H9 (cell line): ENCODE measurements at regions not wholly inside any gene's neighbourhood (a gene's known extent, or its start where the extent isn't known, plus 50 kb on each side); places are given as distances from the start of the nearest gene placed in this dataset.

Experiments used
- DNase-seq: peaks from one replicate; pipeline ENCODE4 v3.0.0-alpha.2; 2017
- H2AFZ ChIP-seq: one replicate; pipeline ENCODE4 v1.6.1; 2013; ENCODE audit warnings: mild to moderate bottlenecking, low read length, control low read depth, moderate library complexity
- H2AK5ac ChIP-seq: 2 replicates; pipeline ENCODE4 v1.6.1; 2013; ENCODE audit warnings: low read length, control low read depth, mixed read lengths; ENCODE audit not compliant: insufficient read length
- H2BK120ac ChIP-seq: one replicate; pipeline ENCODE4 v1.6.1; 2013; ENCODE audit warnings: low read depth, mild to moderate bottlenecking, low read length, control low read depth, inconsistent platforms; ENCODE audit not compliant: poor library complexity, severe bottlenecking
- H2BK12ac ChIP-seq: 2 replicates; pipeline ENCODE4 v1.6.1; 2013; ENCODE audit warnings: low read length, control low read depth, mixed read lengths, low read depth; ENCODE audit not compliant: insufficient read length
- H2BK15ac ChIP-seq: 2 replicates; pipeline ENCODE4 v1.6.1; 2013; ENCODE audit warnings: low read depth, low read length, control low read depth
- H2BK20ac ChIP-seq: one replicate; pipeline ENCODE4 v1.6.1; 2013; ENCODE audit warnings: low read depth, mild to moderate bottlenecking, low read length, control low read depth, inconsistent platforms; ENCODE audit not compliant: poor library complexity, severe bottlenecking
- H2BK5ac ChIP-seq: 2 replicates; pipeline ENCODE4 v1.6.1; 2013; ENCODE audit warnings: low read length, control low read depth, mixed read lengths; ENCODE audit not compliant: insufficient read length
- H3K14ac ChIP-seq: 2 replicates; pipeline ENCODE4 v1.6.1; 2013; ENCODE audit warnings: low read length, control low read depth; ENCODE audit not compliant: insufficient read depth
- H3K18ac ChIP-seq: 2 replicates; pipeline ENCODE4 v1.6.1; 2013; ENCODE audit warnings: low read depth, mild to moderate bottlenecking, mixed read lengths, low read length, control low read depth; ENCODE audit not compliant: insufficient read length
- H3K23ac ChIP-seq: 2 replicates; pipeline ENCODE4 v1.6.1; 2013; ENCODE audit warnings: low read length, control low read depth, mixed read lengths, low read depth; ENCODE audit not compliant: insufficient read length
- H3K23me2 ChIP-seq: 2 replicates; pipeline ENCODE4 v1.6.1; 2013; ENCODE audit warnings: low read depth, mild to moderate bottlenecking, mixed read lengths, low read length, control low read depth; ENCODE audit not compliant: insufficient read length, poor library complexity, severe bottlenecking
- H3K27ac ChIP-seq: 2 replicates; pipeline ENCODE4 v1.5.1; 2013; ENCODE audit warnings: low read length, control low read depth, mixed read lengths, low read depth; ENCODE audit not compliant: insufficient read length
- H3K27me3 ChIP-seq: 2 replicates; pipeline ENCODE4 v1.6.1; 2013; ENCODE audit warnings: low read length, control low read depth, inconsistent platforms; ENCODE audit not compliant: insufficient read depth
- H3K4ac ChIP-seq: 2 replicates; pipeline ENCODE4 v1.6.1; 2013; ENCODE audit warnings: low read depth, mild to moderate bottlenecking, control low read depth, inconsistent platforms, low read length, moderate library complexity
- H3K4me1 ChIP-seq: 2 replicates; pipeline ENCODE4 v1.6.1; 2013; ENCODE audit warnings: low read length, control low read depth, inconsistent platforms; ENCODE audit not compliant: insufficient read depth
- H3K4me2 ChIP-seq: 2 replicates; pipeline ENCODE4 v1.6.1; 2013; ENCODE audit warnings: low read length, control low read depth, mixed read lengths; ENCODE audit not compliant: insufficient read length, insufficient read depth
- H3K56ac ChIP-seq: 2 replicates; pipeline ENCODE4 v1.6.1; 2013; ENCODE audit warnings: low read depth, mild to moderate bottlenecking, mixed read lengths, low read length, control low read depth; ENCODE audit not compliant: insufficient read length
- H3K79me1 ChIP-seq: 2 replicates; pipeline ENCODE4 v1.6.1; 2013; ENCODE audit warnings: low read depth, mild to moderate bottlenecking, moderate library complexity, low read length, control low read depth, inconsistent platforms; ENCODE audit not compliant: insufficient read depth, poor library complexity, severe bottlenecking
- H3K79me2 ChIP-seq: 2 replicates; pipeline ENCODE4 v1.6.1; 2013; ENCODE audit warnings: low read length, control low read depth, inconsistent platforms; ENCODE audit not compliant: insufficient read depth
- H3K9ac ChIP-seq: 2 replicates; pipeline ENCODE4 v1.6.1; 2013; ENCODE audit warnings: low read length, control low read depth, mixed read lengths; ENCODE audit not compliant: insufficient read length; ENCODE audit errors: extremely low read depth
- H3K9me3 ChIP-seq: one replicate; pipeline ENCODE4 v1.6.1; 2013; ENCODE audit warnings: low read depth, low read length, inconsistent platforms; ENCODE audit not compliant: control insufficient read depth
- H3T11ph ChIP-seq: one replicate; pipeline ENCODE4 v1.6.1; 2013; ENCODE audit warnings: mild to moderate bottlenecking, low read length, control low read depth, inconsistent platforms
- H4K20me1 ChIP-seq: one replicate; pipeline ENCODE4 v1.6.1; 2013; ENCODE audit not compliant: control insufficient read depth, insufficient read length, insufficient read depth
- H4K5ac ChIP-seq: 2 replicates; pipeline ENCODE4 v1.6.1; 2013; ENCODE audit warnings: low read depth, mild to moderate bottlenecking, mixed read lengths, low read length, control low read depth; ENCODE audit not compliant: insufficient read length
- H4K8ac ChIP-seq: replicated peaks from 2 replicates; pipeline ENCODE4 v1.6.1; 2013; ENCODE audit warnings: low read length, control low read depth, mixed read lengths, low read depth; ENCODE audit not compliant: insufficient read length
- H4K91ac ChIP-seq: 2 replicates; pipeline ENCODE4 v1.6.1; 2013; ENCODE audit warnings: low read depth, mild to moderate bottlenecking, moderate library complexity, mixed read lengths, low read length, control low read depth; ENCODE audit not compliant: insufficient read length
- H3K27ac Mint-ChIP-seq, 3 experiments: 2 replicates in 2 of 3; 3 replicates in 1 of 3; pipeline ENCODE4 v1.8.0; 2020 to 2021; ENCODE audit warnings: mixed read lengths in 3 of 3, mild to moderate bottlenecking in 1 of 3, moderate library complexity in 1 of 3
- H3K27me3 Mint-ChIP-seq: 2 replicates; pipeline ENCODE4 v1.8.0; 2021; ENCODE audit warnings: low read depth, mild to moderate bottlenecking, moderate library complexity, mixed read lengths
- H3K36me3 Mint-ChIP-seq, 3 experiments: 2 replicates in 2 of 3; 3 replicates in 1 of 3; pipeline ENCODE4 v1.8.0; 2020 to 2021; ENCODE audit warnings: low read depth in 3 of 3, mixed read lengths in 3 of 3; ENCODE audit not compliant: insufficient read depth in 1 of 3
- H3K4me1 Mint-ChIP-seq, 2 experiments: 2 replicates each; pipeline ENCODE4 v1.8.0; 2020; ENCODE audit warnings: mixed read lengths in 2 of 2
- H3K4me3 Mint-ChIP-seq, 2 experiments: 2 replicates in 1 of 2; 3 replicates in 1 of 2; pipeline ENCODE4 v1.8.0; 2020 to 2021; ENCODE audit warnings: mild to moderate bottlenecking in 2 of 2, mixed read lengths in 2 of 2, moderate library complexity in 1 of 2
- H3K9me3 Mint-ChIP-seq, 2 experiments: 2 replicates in 1 of 2; 3 replicates in 1 of 2; pipeline ENCODE4 v1.8.0; 2020; ENCODE audit warnings: mild to moderate bottlenecking in 2 of 2, mixed read lengths in 2 of 2, moderate library complexity in 1 of 2
- WGBS: extraction: QIAGEN DNeasy Blood & Tissue Kit; methylation state at CpG from one replicate; pipeline ENCODE4 v1.1.7; 2013; ENCODE audit warnings: missing lambda C conversion rate, low lambda C conversion rate, mixed read lengths; ENCODE audit not compliant: insufficient read length; ENCODE audit errors: extremely low coverage; 5-methylcytosine and 5-hydroxymethylcytosine counted together
- TF ChIP-seq, protein P1 (sequence below): fragments of 200-600 bp; sonication (generic); conservative IDR thresholded peaks from 3 replicates; pipeline ENCODE4 v1.8.0; 2021; ENCODE audit warnings: antibody characterized with exemption, mild to moderate bottlenecking

DNA sequence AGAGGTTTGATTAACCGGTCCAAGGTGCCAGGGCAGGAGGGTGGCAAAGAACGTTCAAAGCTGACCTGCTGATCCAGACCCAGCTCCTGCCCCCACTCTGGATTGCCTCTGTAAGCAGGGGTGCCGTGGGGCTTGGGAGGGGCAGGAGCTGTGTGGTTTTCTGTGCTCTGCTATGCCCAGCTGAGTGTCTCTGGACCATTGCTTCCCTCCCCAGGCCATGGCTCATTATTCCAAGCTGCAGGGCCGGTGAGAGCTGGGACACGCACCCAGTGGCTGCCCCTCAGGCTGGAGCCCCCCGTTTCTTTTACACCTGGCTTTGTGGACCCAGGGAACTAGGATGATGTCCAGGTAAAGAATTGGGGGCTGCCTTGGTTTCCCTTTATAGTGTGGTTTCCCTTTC, 238.4 kb upstream of the HS6ST1 start:
- WGBS: no CpG with 5 or more reads among the region's 6 CpGs
- H2BK5ac ChIP-seq: no peak overlapping the region
- no peaks in the 10 kb centered on the region for H3K79me2 ChIP-seq
- no peak overlapping the region for H4K5ac ChIP-seq
- Mint-ChIP-seq H3K36me3 (peaks cover 3 to 8% (median 6%) of the 10 kb centered on the region in 3 experiments; a peak in 5 of 7 replicates), H3K4me1 (peaks cover 9 to 13% of the 10 kb centered on the region in 2 experiments), H3K27me3 (peaks cover 12% of the 10 kb centered on the region), H3K4me3 (no peak overlapping the region), H3K9me3 (peaks cover 0 to 3% of the 10 kb centered on the region in 2 experiments; a peak in 3 of 5 replicates), H3K27ac (no peak overlapping the region)
- H3K4ac ChIP-seq: no peak overlapping the region
- H2BK12ac ChIP-seq: no peak overlapping the region
- no peak overlapping the region for H2BK120ac ChIP-seq
- no peaks in the 10 kb centered on the region for H3K9me3 ChIP-seq
- H3K79me1 ChIP-seq: no peaks in the 10 kb centered on the region
- H4K8ac ChIP-seq: no peak overlapping the region
- no peaks in the 10 kb centered on the region for H3K27me3 ChIP-seq
- H3K27ac ChIP-seq: no peak overlapping the region
- no peak overlapping the region for H3K4me2 ChIP-seq
- H4K91ac ChIP-seq: no peak overlapping the region
- no peak overlapping the region for H2BK15ac ChIP-seq
- H3K23me2 ChIP-seq: no peaks in the 10 kb centered on the region
- H3K9ac ChIP-seq: no peak overlapping the region
- H2AK5ac ChIP-seq: no peak overlapping the region
- no peak overlapping the region for H3T11ph ChIP-seq
- H3K18ac ChIP-seq: no peak overlapping the region
- H3K56ac ChIP-seq: no peak overlapping the region
- H2BK20ac ChIP-seq: no peak overlapping the region
- H4K20me1 ChIP-seq: no peaks in the 10 kb centered on the region
- no peak for DNase-seq
- TF ChIP-seq, protein P1, sequence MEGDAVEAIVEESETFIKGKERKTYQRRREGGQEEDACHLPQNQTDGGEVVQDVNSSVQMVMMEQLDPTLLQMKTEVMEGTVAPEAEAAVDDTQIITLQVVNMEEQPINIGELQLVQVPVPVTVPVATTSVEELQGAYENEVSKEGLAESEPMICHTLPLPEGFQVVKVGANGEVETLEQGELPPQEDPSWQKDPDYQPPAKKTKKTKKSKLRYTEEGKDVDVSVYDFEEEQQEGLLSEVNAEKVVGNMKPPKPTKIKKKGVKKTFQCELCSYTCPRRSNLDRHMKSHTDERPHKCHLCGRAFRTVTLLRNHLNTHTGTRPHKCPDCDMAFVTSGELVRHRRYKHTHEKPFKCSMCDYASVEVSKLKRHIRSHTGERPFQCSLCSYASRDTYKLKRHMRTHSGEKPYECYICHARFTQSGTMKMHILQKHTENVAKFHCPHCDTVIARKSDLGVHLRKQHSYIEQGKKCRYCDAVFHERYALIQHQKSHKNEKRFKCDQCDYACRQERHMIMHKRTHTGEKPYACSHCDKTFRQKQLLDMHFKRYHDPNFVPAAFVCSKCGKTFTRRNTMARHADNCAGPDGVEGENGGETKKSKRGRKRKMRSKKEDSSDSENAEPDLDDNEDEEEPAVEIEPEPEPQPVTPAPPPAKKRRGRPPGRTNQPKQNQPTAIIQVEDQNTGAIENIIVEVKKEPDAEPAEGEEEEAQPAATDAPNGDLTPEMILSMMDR: no peak
- peaks cover 2% of the 10 kb centered on the region; the same call in 1 of the 2 replicates for H3K4me1 ChIP-seq
- H3K23ac ChIP-seq: no peak overlapping the region
- no peak overlapping the region for H3K14ac ChIP-seq
- no peak overlapping the region for H2AFZ ChIP-seq
